ENCODE measurements at regions not wholly inside any gene's neighbourhood (a gene's known extent, or its start where the extent isn't known, plus 50 kb on each side); places are given as distances from the start of the nearest gene placed in this dataset.

GRCh38 chr7:80392229-80393169, 119.4 kb downstream of the GNAT3 start (continued):
- TF ChIP-seq MYC (IDR thresholded peaks at IDR 0.05; ENCODE audit: borderline replicate concordance, low read length), result no peak
- TF ChIP-seq KDM5A (IDR thresholded peaks at IDR 0.05), result no peak
- TF ChIP-seq POLR2A (IDR thresholded peaks at IDR 0.05; ENCODE audit: low read length), result no peak
- TF ChIP-seq HOXA7 (CRISPR knock-in tag; IDR thresholded peaks at IDR 0.05), result no peak
- TF ChIP-seq PBX3 (IDR thresholded peaks at IDR 0.05), result no peak
- no peak for TF ChIP-seq E2F6 (IDR thresholded peaks at IDR 0.05; ENCODE audit: borderline replicate concordance, low read depth)
- TF ChIP-seq CTCF (IDR thresholded peaks at IDR 0.05), result peak; percentile 70

GRCh38 chr7:80387634-80388193, 124.2 kb downstream of the GNAT3 start:
- no peak overlapping the region for H3K4me2 ChIP-seq
- CTCF ChIA-PET, result interaction anchor here (0.7 kb wide), 1 partner anchor 254 kb away, joined by 3 read pairs; the partner anchor contains the start of gene GNAI1
- 79% methylated on average over 4 of the region's 4 CpGs for WGBS (ENCODE audit: missing lambda C conversion rate)
- no peak overlapping the region; a peak in 1 of 6 replicates for H3K27ac ChIP-seq
- POLR2A ChIA-PET, result no interaction called here
- ATAC-seq (no peak), DNase-seq (ENCODE audit: low read depth in 1 of 2, low spot score in 1 of 2) (no peak), FAIRE-seq (peak; percentile 36)
- H3K9me3 ChIP-seq, result no peaks in the 10 kb centered on the region
- peaks cover 16% of the 10 kb centered on the region; the same call in 2 of the 3 replicates for H3K4me1 ChIP-seq
- H3K4me3 ChIP-seq, result no peak overlapping the region
- TF ChIP-seq POLR2AphosphoS2 (conservative IDR thresholded peaks at IDR 0.05; ENCODE audit: low read length), result no peak
- TF ChIP-seq E2F6 (IDR thresholded peaks at IDR 0.05; ENCODE audit: borderline replicate concordance, low read depth), result no peak
- TF ChIP-seq MAFK (IDR thresholded peaks at IDR 0.05; ENCODE audit: partially characterized antibody), result no peak
- no peak for TF ChIP-seq RFX5 (IDR thresholded peaks at IDR 0.05)
- no peak for TF ChIP-seq KDM5A (IDR thresholded peaks at IDR 0.05)
- TF ChIP-seq PBX3 (IDR thresholded peaks at IDR 0.05), result no peak
- no peak for TF ChIP-seq HDAC2 (IDR thresholded peaks at IDR 0.05)
- TF ChIP-seq ZSCAN20 (CRISPR knock-in tag; IDR thresholded peaks at IDR 0.05), result no peak
- no peak for TF ChIP-seq ESRRA (IDR thresholded peaks at IDR 0.05; ENCODE audit: borderline replicate concordance, low read length)
- no peak for TF ChIP-seq BCL3 (IDR thresholded peaks at IDR 0.05)
- TF ChIP-seq CTCF (IDR thresholded peaks at IDR 0.05), result no peak
- TF ChIP-seq HOXB5 (CRISPR knock-in tag; IDR thresholded peaks at IDR 0.05), result no peak
- TF ChIP-seq CHD2 (IDR thresholded peaks at IDR 0.05; ENCODE audit: low read length, partially characterized antibody), result no peak
- no peak for TF ChIP-seq TFCP2L1 (CRISPR knock-in tag; IDR thresholded peaks at IDR 0.05)
- no peak for TF ChIP-seq ATOH8 (CRISPR knock-in tag; IDR thresholded peaks at IDR 0.05; ENCODE audit: low read depth)
- TF ChIP-seq RCOR1 (IDR thresholded peaks at IDR 0.05; ENCODE audit: low read depth, low read length), result no peak
- TF ChIP-seq FOXS1 (CRISPR knock-in tag; IDR thresholded peaks at IDR 0.05), result no peak
- TF ChIP-seq EP300 (IDR thresholded peaks at IDR 0.05), result no peak

All from A549 (cell line).